GM19240 (cell line): ENCODE measurements at regions not wholly inside any gene's neighbourhood (a gene's known extent, or its start where the extent isn't known, plus 50 kb on each side); places are given as distances from the start of the nearest gene placed in this dataset.

Experiments
- DNase-seq: peaks from one replicate; pipeline ENCODE4 v3.0.0; 2011; ENCODE audit warnings: low spot score; ENCODE audit not compliant: insufficient read length

DNA sequence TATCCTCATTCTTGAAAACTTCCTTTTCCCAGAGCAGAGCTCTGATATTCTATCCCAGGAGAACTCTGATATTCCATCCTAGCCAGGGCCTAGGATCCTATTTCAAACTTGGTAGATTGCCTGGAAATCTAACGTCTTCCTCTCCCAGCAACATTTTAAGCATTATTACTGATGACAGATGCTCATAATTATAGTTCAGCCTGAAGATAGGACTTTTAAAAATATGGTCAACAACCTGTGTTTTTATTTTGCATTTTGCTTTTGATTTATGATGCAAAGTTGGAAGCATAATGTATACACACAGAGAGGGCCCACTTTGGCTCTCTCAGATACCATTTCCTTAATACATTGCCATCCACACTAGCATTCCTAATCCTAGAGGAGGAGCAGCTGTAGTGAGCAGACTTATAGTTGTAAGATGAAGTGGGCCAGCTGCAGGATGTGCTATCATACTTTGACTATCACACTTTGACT lies 457.4 kb upstream of the TPK1 start:
- no peak for DNase-seq

DNA sequence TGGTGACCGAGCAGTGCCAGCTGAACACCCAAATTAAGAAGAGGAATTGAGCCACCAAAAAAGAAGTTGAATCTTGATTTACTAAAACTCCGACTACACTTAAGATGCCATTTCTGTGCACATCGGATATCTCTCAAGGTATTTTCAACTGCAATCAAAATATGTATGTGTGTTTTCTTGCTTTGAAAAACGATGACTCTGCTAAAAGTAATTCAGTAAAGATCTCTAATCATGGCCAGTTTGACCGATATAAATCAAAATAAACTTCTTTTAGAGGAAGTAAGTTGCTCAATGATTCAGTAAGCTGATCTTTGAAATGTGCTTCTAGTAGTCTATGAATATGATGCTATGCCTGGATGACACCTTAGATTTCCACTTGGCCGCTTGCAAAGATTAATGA lies 453.5 kb upstream of the TPK1 start:
- no peak for DNase-seq

DNA sequence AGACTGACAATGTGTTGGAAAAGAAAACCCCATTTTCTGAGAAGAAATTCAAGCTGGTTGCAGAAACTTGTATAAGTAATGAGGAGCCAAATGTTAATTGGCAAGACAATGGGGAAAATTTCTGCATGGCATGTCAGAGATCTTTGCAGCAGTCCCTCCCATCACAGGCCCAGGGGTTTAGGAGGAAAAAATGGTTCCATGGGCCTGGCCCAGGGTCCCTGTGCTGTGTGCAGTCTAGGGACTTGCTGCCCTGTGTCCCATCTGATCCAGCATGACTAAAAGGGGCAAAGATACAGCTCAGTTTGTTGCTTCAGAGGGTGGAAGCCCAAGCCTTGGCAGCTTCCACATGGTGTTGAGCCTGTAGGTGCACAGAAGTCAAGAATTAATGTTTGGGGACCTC lies 440.3 kb upstream of the TPK1 start:
- DNase-seq: no peak

DNA sequence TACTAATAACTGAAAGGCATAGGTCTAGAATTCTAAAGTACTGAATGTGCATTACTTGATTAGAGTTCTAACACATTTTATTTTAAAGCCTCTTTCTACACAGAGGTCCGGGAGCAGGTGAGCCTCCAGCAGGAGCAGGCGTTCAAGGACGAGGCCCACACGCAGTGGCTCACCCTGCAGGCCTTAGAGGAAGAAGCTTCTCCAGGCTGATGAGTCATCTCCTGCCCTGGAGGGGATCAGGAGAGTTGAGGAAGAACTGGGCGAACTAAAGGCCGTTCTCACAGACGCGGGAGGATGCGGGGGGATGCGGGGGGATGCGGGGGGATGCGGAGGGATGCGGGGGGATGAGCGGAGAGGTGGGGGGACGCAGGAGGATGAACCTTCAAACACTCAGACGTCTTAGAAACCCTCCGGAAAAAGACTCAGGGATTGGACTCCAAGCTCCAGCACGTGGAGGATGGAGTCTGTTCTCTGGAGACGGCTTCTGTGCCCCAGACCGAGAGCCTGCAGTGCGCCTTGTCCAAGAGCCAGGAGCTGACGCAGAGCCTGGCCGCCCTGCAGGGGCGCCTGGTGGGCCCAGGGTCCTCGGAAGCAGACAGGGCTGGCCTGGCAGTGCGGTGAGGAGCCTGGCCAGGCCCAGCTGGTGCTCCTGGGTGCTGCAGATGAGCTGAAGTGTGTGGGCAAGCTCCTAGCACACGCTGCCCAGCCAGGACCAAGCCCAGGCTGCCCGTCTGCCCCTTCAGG lies 433.7 kb upstream of the TPK1 start:
- no peak for DNase-seq

DNA sequence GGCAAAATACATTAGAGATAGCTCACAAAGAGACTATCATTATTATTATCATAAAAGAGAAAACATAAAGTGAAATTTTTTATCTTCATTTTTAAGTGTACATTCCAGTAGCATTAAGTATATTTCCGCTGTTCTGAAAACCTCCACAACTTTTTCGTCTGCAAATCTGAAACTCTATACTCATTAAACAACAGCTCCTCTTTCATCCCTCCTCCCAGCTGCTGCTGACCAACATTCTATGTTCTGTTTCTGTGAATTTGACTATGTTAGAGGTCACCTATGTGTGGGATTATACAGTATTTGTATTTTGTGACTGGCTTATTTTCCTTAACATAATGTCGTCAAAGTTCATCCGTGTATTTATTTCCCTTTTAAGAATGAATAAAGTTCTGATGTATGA lies 429.3 kb upstream of the TPK1 start:
- no peak for DNase-seq

DNA sequence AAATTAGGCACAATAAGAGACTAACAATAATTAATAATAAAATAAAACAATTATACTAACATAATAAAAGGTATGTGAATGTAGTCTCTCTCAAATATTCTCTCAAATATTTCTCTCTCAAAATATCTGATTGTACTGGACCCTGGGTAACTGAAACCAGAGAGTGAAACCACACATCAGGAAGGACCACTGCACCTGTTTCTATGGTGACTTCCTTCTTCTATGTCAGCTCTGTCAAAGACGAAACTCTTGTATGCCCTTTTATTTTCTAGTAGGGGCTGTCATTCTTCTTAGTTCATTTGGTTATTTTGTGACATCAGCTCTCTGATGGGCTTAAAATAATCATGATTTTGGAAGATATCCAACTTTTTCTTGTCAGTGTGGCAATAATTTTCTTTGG lies 428.0 kb upstream of the TPK1 start:
- DNase-seq: no peak

DNA sequence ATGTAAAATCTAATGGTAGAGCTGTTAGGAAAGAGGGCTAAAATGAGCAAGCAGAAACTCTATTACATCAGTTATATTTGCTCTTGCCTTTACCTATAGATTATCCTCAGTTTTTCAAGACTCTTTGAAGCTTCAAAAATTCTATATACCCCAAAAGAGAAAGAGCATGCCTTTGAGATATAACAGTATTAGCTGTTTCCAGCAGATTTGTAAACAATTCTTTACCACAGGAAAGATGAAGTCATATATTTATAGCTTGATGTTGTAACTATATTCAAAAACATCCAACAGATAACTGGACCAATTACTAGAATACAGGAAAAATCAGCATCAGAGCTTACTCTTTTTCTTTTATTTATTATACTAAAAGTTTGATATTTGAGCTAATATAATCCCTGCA lies 416.2 kb upstream of the TPK1 start:
- no peak for DNase-seq

DNA sequence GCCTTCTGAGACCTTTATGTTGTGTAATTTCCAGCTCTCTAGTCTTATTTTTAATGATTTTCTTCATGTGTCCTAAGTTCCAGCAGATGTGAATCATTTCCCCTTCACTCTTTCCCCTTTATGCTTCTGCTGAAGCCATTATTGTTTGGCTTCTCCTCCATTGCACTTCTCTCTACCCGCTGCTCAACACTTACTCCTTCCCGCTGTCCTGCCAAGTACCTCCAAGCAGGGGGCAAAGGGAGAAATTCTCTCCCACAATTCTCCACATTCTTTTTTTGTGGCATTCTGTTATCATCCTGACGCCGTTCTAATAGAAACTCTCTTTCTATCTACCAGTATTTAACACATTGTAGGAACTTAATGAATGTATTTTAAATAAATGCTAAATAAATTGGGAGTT lies 388.9 kb upstream of the TPK1 start:
- DNase-seq: no peak

DNA sequence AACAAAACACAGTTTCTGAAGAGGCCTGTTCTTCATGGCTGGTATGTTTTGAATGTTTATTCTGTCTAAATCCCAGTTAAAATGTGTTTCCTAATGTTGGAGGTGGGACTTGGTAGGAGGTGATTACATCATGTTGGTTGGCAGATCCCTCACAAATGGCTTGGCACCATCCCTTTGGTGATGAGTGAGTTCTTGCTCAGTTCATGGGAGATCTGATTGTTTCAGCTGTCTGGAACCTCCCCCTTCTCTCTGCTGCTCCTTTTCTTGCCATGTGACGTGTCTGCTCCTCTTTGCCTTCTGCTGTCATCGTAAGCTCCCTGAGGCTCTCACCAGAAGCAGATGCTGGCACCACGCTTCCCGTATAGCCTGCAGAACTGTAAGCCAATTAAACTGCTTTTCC lies 383.6 kb upstream of the TPK1 start:
- no peak for DNase-seq

DNA sequence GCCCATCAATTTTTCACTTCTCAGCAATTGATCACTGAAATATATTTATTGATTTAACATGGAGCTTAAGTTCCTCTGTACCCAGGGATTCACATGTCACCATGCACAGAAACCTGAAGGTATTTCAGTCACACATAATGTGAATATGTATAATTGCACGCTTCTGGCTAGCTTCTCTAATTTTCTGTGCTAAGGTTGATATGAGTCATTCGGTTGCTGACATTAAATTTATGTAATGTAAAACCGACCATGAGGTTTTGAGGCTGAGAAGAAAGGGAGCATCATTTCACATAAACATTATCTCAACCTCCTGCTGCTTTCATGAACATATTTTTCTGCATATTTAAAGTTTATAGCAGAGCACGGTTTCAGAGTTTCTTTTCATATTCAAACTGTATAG lies 381.0 kb upstream of the TPK1 start:
- no peak for DNase-seq

DNA sequence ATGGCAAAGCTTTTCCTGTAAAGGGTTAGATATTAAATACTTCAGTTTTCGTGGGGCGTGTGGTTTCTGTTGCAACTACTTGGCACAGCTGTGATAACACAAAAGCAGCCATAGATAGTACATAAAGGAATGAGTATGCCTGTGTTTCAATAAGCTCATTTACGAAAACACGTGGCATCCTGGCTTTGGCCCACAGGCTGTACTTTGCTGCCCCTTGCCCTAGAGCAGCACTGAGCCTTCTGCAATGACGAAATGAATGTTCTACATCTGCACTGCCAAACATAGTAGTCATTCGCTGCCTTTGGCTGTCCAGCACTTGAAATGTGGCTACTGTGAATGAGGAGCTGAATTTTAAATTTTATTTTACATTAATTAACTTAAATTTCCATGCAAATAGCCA lies 376.2 kb upstream of the TPK1 start:
- no peak for DNase-seq

DNA sequence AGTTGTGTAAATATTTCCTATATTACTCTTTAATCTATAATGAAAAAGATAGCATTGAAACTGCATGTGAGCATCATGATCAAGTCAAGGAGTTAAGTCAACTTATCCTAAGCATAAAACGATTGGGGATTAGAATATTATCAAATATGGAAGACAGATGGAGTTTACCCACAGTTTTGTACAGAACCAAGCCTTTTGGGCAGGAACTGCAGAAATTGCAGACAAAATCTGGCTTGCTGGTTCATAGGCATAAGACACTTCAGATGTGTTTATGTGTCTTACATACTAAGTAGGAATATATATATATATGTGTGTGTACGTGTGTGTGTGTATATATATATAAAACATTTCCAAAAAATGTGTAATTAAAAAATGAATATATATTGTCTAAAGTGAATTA lies 375.4 kb upstream of the TPK1 start:
- no peak for DNase-seq

DNA sequence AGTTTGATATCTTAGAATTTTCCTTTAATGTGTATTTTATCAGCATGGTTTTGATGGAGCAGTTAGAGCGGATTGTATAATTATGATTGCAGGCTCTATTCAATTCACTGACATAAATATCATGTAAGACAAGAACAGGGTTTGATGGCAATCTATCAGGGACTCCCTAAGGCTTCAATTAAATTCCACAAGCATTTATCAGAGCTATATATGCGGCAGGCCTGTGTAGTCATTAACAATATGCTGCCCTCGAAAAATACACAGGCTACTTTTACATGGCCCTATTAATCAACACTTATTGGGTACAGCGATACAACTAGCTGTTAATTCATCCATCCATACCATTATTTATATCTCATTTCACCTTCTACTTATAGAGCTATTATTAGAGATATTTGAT lies 358.1 kb upstream of the TPK1 start:
- no peak for DNase-seq

DNA sequence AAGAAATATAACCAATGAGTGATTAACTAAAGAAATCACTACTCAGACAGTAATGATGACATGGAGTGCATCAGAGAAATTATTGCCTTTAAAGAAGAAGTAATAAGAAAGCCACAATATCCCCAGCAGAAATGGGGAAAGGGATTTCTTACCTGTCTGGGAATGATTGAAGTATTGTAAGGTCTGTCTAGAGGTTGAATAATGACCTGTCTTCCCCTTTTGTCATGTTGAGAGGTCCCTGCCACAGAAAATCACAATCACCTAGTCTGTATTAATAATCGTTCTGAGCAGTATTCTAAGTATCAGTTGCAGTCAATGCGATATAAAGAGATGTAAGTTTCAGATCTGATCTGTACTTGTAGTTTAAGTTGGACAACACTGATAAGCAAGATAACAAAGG lies 349.1 kb upstream of the TPK1 start:
- DNase-seq: no peak

DNA sequence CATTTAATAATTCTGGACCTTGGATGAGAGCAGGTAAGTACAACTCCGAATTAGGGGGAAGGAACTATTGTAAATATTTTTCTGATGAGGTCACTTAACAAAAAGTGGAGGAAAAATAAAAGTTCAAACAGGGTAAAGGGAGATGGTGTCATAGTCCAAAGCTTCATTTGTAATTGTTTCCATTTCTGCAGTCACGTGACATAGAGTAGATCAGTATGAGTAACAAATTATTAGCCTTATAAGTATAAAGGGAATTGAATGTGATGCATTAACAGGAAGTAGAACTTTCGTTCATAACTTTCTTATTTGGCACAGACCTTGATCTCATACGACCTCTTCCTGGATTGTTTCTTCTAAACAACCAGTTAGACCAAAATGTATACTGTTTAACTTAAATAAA lies 347.2 kb upstream of the TPK1 start:
- DNase-seq: no peak

DNA sequence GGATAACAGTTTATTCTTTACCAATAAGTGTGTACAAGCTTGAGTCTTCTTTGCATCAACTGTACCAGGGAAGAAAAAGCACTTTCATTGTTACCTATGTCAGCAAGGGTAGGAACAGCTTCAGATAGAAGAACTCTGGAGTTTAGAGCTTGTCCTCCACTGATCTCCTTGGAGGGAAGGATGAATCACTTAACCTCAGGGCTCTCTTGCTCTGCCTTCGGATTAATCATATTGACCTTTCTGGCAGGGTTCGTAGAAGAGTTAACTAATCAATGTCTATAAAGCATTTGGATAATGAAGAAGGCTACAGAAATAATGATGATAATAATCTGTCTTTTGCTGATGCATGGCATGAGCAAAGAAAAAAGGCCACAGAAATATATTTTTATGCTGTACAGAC lies 339.5 kb upstream of the TPK1 start:
- no peak for DNase-seq

DNA sequence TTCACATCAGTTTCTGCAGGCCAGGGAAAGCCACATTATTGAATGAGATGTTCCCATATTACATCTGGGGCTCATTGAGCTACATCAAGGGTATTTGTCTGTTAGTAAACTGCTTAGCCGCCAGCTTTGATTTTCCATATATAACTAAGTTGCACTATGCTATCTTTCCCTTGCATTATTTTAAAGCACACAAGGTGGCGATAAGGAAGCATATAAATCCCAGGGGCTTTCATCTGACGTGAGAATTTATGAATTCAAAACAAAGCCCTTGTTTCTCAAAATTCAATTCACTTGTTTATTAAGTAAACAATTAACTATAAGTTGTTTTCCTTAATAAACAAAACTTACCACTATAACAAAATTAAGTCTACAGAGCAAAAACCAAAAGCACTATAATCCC lies 334.1 kb upstream of the TPK1 start:
- DNase-seq: no peak

DNA sequence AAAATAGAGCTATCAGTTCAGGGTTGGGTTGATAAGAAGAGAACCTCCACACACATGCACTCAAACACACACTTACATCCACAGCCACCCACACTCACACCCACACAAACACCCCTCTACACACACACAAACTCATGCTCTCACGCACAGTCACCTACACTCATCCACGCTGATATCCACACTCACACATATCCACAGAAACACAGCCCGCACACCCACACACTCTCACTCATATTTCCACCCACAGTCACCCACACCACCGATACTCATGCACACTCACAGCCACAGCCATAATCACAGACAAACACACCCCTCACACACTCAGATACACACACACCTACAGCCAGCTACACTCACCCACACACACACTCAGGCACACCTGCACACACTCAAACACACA lies 333.0 kb upstream of the TPK1 start:
- no peak for DNase-seq

DNA sequence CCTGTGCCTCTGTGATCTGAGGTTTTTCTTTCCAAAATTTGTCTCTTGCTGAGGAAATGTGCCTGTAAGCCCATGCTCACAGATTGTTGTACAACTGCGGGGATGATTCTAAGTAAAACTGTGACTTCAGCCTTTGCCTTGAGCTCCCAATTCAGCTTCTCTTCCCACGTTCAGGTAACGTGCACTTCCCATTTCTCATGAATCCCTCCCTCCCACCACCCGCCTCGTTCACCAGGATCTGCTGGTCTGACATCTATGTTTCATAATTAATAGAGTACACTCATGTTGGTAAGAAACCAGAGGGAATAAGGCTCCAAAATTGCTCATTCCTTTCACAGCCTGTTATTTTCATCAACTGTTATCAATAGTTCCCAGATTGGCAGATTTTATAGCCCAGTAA lies 332.6 kb upstream of the TPK1 start:
- no peak for DNase-seq

DNA sequence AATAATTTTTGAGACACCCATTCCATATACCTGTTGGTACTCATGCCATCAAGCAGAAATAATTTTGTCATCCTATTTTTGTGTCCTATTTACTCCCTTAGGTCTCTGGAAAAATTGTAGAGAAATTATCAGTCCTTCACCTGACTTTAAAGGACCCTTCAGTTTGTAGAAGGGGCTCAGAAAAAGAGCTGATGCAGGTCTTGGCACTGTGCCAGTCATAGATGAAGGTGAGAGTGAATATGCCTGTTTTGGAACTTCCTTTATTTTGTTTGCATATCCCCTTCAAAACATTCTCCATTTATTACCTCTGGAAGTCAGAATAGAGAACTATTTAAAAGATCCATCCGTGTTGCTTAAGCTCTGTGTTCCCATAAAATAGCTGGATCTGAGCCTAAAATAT lies 321.0 kb upstream of the TPK1 start:
- DNase-seq: no peak

DNA sequence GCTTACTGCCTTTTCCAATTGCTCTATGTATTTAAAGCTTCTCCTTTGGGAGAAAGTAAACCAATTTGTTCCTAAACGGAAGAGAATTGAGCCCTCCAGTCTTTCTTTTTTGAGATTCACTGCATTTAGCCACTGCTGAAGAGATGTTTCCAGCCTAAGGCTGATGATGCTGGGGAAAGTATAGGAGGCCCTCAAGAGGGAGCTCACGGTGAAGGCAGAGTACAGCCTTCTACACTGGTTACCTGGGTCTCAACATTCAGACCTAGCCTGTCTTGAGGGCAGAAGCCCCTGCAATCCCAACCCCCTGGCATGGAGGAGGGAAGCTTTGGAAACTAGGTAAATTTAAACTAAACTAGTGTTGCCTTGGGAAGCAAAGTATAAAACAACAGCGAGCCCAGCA lies 316.7 kb upstream of the TPK1 start:
- DNase-seq: no peak

DNA sequence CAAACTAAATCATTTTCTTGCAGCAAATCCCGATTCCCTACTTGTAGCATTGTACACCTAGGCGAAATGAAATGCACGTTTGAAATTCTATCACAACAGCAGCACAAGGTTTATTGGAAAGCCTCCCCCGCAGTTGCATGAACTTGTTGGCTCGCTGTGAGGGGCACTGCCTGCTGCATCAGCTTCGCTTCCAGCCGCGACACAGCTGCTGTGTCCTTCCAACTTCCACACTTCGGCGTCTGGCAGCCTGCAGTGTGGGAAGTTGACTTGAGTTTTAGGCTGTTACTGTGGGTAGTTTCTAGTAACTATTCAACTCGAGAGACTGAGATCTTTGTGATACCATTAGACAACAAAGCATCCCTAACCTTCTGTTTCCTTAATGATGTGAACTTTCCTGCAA lies 315.8 kb upstream of the TPK1 start:
- no peak for DNase-seq

DNA sequence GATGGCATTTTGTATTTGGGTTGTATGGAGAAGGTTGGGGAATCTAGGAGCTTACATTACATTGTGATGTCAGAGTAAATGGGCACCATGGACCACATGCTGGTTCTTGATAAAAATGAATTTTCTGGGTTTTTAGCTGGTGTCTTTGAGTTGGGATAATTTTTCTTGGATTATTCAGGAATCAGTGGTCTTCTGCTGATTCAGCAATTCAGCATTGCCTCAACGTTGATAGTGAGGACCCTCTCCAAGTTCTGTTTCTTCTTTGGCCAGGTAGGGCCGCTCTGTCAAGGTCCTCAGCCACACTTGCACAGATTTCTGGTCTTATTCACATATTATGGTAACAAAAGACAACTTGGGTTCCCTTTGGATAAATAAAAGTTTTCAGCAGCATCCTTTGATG lies 312.0 kb upstream of the TPK1 start:
- no peak for DNase-seq

DNA sequence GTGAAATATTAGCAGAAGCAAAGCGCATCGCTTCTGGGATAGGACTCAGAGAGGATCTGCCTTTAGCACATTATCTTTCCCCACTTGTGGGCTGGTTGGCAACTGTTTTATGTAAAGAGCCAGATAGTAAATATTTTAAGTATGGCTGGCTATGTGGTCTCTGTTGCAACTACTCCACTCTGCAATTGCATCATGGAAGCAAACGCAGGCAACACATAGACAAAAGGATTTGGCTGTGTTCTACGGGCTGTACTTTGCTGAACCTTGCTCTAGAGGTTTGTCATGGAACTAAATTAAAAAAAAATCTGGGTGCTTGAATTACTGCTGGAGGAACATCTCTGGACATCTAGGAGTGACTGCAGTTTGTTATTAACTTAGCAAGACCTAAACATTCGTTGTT lies 307.8 kb upstream of the TPK1 start:
- no peak for DNase-seq
